Keratinocyte (primary cell): ENCODE measurements at regions not wholly inside any gene's neighbourhood (a gene's known extent, or its start where the extent isn't known, plus 50 kb on each side); places are given as distances from the start of the nearest gene placed in this dataset.

ENCODE experiments used
- DNase-seq: peaks from one replicate; pipeline ENCODE4 v3.0.0-alpha.2; 2011; ENCODE audit warnings: low read depth, missing footprints, low spot score
- FAIRE-seq: peaks from 2 replicates; lab custom pipeline; 2011; peaks lifted over from hg19 to GRCh38; lab: Jason Lieb, UNC
- H2AFZ ChIP-seq: 2 replicates; pipeline ENCODE4 v1.6.0; 2012; ENCODE audit warnings: low read length, control low read depth, inconsistent platforms; ENCODE audit not compliant: control insufficient read depth
- H3K27ac ChIP-seq: 2 replicates; pipeline ENCODE4 v1.5.1; 2011; ENCODE audit warnings: low read length; ENCODE audit not compliant: control insufficient read depth, insufficient read depth
- H3K27me3 ChIP-seq: 3 replicates; pipeline ENCODE4 v1.6.0; 2011; ENCODE audit warnings: low read length; ENCODE audit not compliant: control insufficient read depth, insufficient read depth; ENCODE audit errors: extremely low read depth
- H3K36me3 ChIP-seq, 2 experiments: 2 replicates in 1 of 2; 3 replicates in 1 of 2; pipeline ENCODE4 v1.5.1; 2011; ENCODE audit warnings: low read length in 2 of 2, mild to moderate bottlenecking in 1 of 2; ENCODE audit not compliant: control insufficient read depth in 2 of 2, insufficient read depth in 2 of 2; ENCODE audit errors: extremely low read depth in 1 of 2
- H3K4me1 ChIP-seq: 3 replicates; pipeline ENCODE4 v1.5.1; 2011; ENCODE audit warnings: low read length; ENCODE audit not compliant: control insufficient read depth, insufficient read depth; ENCODE audit errors: extremely low read depth
- H3K4me2 ChIP-seq: 3 replicates; pipeline ENCODE4 v1.6.0; 2011; ENCODE audit warnings: low read depth, low read length; ENCODE audit not compliant: control insufficient read depth, insufficient read depth; ENCODE audit errors: extremely low read depth
- H3K4me3 ChIP-seq, 3 experiments: fragments of 200-600 bp in 1 of 3; sonication (generic) in 1 of 3; 2 replicates in 2 of 3; 3 replicates in 1 of 3; pipeline ENCODE4 v1.5.1; 2011 to 2016; ENCODE audit warnings: low read length in 3 of 3, mild to moderate bottlenecking in 3 of 3, control low read depth in 2 of 3, inconsistent platforms in 1 of 3, low read depth in 1 of 3, mixed read lengths in 1 of 3, mixed run types in 1 of 3, moderate library complexity in 1 of 3; ENCODE audit not compliant: control insufficient read depth in 2 of 3, insufficient read depth in 2 of 3; ENCODE audit errors: extremely low read depth in 1 of 3
- H3K79me2 ChIP-seq: 2 replicates; pipeline ENCODE4 v1.6.0; 2012; ENCODE audit warnings: low read length; ENCODE audit not compliant: control insufficient read depth, insufficient read depth
- H3K9ac ChIP-seq: 3 replicates; pipeline ENCODE4 v1.6.0; 2011; ENCODE audit warnings: low read length; ENCODE audit not compliant: control insufficient read depth, insufficient read depth; ENCODE audit errors: extremely low read depth
- H3K9me1 ChIP-seq: 3 replicates; pipeline ENCODE4 v1.6.0; 2011; ENCODE audit warnings: low read length; ENCODE audit not compliant: control insufficient read depth, insufficient read depth; ENCODE audit errors: extremely low read depth
- H3K9me3 ChIP-seq: 2 replicates; pipeline ENCODE4 v1.5.1; 2012; ENCODE audit warnings: low read depth, low read length; ENCODE audit not compliant: control insufficient read depth
- H4K20me1 ChIP-seq: 3 replicates; pipeline ENCODE4 v1.6.0; 2011; ENCODE audit warnings: low read length; ENCODE audit not compliant: control insufficient read depth, insufficient read depth; ENCODE audit errors: extremely low read depth
- CTCF ChIP-seq, 3 experiments: IDR thresholded peaks in 1 of 3; conservative IDR thresholded peaks in 1 of 3; optimal IDR thresholded peaks in 1 of 3; 2 replicates in 2 of 3; 3 replicates in 1 of 3; pipeline versions ENCODE3 to v1.5.1; 2011; ENCODE audit warnings: low read length in 3 of 3, mild to moderate bottlenecking in 3 of 3, moderate library complexity in 2 of 3, control low read depth in 1 of 3, inconsistent platforms in 1 of 3; ENCODE audit not compliant: insufficient read depth in 2 of 3; ENCODE audit errors: extremely low read depth in 1 of 3
- EZH2 ChIP-seq: IDR thresholded peaks from one replicate; pipeline ENCODE4 v1.6.1; 2012; ENCODE audit warnings: inconsistent platforms, mild to moderate bottlenecking, low read length, moderate library complexity
- dilution Hi-C: fragments of 300-500 bp; cut with MboI; formaldehyde crosslinking; loops from one replicate; pipeline ENCODE4 v1.7.0; 2020; ENCODE audit warnings: low sequenced_read_pairs; ENCODE audit not compliant: extremely low pct_ligation_motif_present

GRCh38 chr2:163441603-163442002, 294.2 kb downstream of the FIGN start:
- FAIRE-seq (no peak), DNase-seq (no peak)
- Histone ChIP-seq H4K20me1 (no peaks in the 10 kb centered on the region), H3K36me3 (no peaks in the 10 kb centered on the region), H2AFZ (no peak overlapping the region), H3K9me1 (no peaks in the 10 kb centered on the region), H3K9me3 (no peaks in the 10 kb centered on the region), H3K4me2 (no peak overlapping the region), H3K79me2 (no peaks in the 10 kb centered on the region), H3K9ac (no peak overlapping the region), H3K4me1 (no peaks in the 10 kb centered on the region), H3K4me3 (no peak overlapping the region), H3K27ac (no peak overlapping the region), H3K27me3 (no peaks in the 10 kb centered on the region)
- dilution Hi-C loops, result no loop called here
- TF ChIP-seq EZH2 (no peak), CTCF (optimal IDR thresholded peaks at IDR 0.05 in 1 of 3, IDR thresholded peaks at IDR 0.05 in 1 of 3, conservative IDR thresholded peaks at IDR 0.05 in 1 of 3; ENCODE audit: extremely low read depth in 1 of 3, insufficient read depth in 2 of 3, low read length in 3 of 3) (no peak)

GRCh38 chr2:163436963-163437362, 298.8 kb downstream of the FIGN start:
- H4K20me1 ChIP-seq, result no peaks in the 10 kb centered on the region
- H3K9me3 ChIP-seq, result no peaks in the 10 kb centered on the region
- no peaks in the 10 kb centered on the region for H3K36me3 ChIP-seq
- TF ChIP-seq EZH2 (no peak), CTCF (optimal IDR thresholded peaks at IDR 0.05 in 1 of 3, IDR thresholded peaks at IDR 0.05 in 1 of 3, conservative IDR thresholded peaks at IDR 0.05 in 1 of 3; ENCODE audit: extremely low read depth in 1 of 3, insufficient read depth in 2 of 3, low read length in 3 of 3) (no peak)
- H3K4me1 ChIP-seq, result no peaks in the 10 kb centered on the region
- no peaks in the 10 kb centered on the region for H3K79me2 ChIP-seq
- H3K9ac ChIP-seq, result no peak overlapping the region
- H3K9me1 ChIP-seq, result no peaks in the 10 kb centered on the region
- no peak overlapping the region for H3K4me3 ChIP-seq
- H3K27me3 ChIP-seq, result no peaks in the 10 kb centered on the region
- H2AFZ ChIP-seq, result no peak overlapping the region
- H3K4me2 ChIP-seq, result no peak overlapping the region
- no peak for DNase-seq
- dilution Hi-C loops, result no loop called here
- FAIRE-seq, result no peak
- H3K27ac ChIP-seq, result no peak overlapping the region
